Transverse colon (tissue), 4 donors: ENCODE measurements at regions not wholly inside any gene's neighbourhood (a gene's known extent, or its start where the extent isn't known, plus 50 kb on each side); places are given as distances from the start of the nearest gene placed in this dataset.

Experiments used
- DNase-seq: peaks from one replicate; pipeline ENCODE4 v3.0.0-alpha.2; 2019
- H3K27ac ChIP-seq, 4 donors: fragments of 200-600 bp; sonication (generic); 2 replicates each; pipeline ENCODE4 v1.5.1; 2016 to 2018; ENCODE audit warnings: inconsistent platforms in 4 of 4
- H3K27me3 ChIP-seq: fragments of 200-600 bp; sonication (generic); 2 replicates; pipeline ENCODE4 v1.5.1; 2017; ENCODE audit warnings: inconsistent platforms
- H3K36me3 ChIP-seq, 4 donors: fragments of 200-600 bp; sonication (generic); 2 replicates each; pipeline ENCODE4 v1.5.1; 2017 to 2019; ENCODE audit warnings: inconsistent platforms in 4 of 4
- H3K4me1 ChIP-seq, 4 donors: fragments of 200-600 bp; sonication (generic); 2 replicates each; pipeline ENCODE4 v1.5.1; 2017 to 2020; ENCODE audit warnings: inconsistent platforms in 4 of 4
- H3K4me3 ChIP-seq, 4 donors: fragments of 200-600 bp; sonication (generic); 1 replicate in 1 of 4; 2 replicates in 3 of 4; pipeline versions ENCODE4 v1.5.1 to v1.6.1; 2017 to 2019; ENCODE audit warnings: inconsistent platforms in 4 of 4
- H3K9me3 ChIP-seq, 2 donors: fragments of 200-600 bp; sonication (generic); 2 replicates each; pipeline ENCODE4 v1.5.1; 2017 to 2019; ENCODE audit warnings: inconsistent platforms in 2 of 2
- EP300 ChIP-seq: sonication (generic); formaldehyde crosslinking; IDR thresholded peaks from one replicate; pipeline ENCODE4 v1.6.1; 2017; ENCODE audit warnings: antibody characterized with exemption, low read depth
- POLR2A ChIP-seq: fragments of 450-650 bp; IDR thresholded peaks from one replicate; pipeline ENCODE4 v1.6.1; 2016; ENCODE audit warnings: antibody characterized with exemption, mild to moderate bottlenecking, moderate library complexity
- POLR2AphosphoS5 ChIP-seq, 3 donors: sonication (generic); formaldehyde crosslinking; IDR thresholded peaks; one replicate each; pipeline ENCODE4 v1.6.1; 2016; ENCODE audit warnings: antibody characterized with exemption in 3 of 3
- WGBS, 2 donors: methylation state at CpG; one replicate each; pipeline ENCODE4 v1.1.5; 2018; ENCODE audit warnings: low coverage in 1 of 2; 5-methylcytosine and 5-hydroxymethylcytosine counted together
- in situ Hi-C, 4 donors: fragments of 200-750 bp; cut with MboI; loops; one replicate each; pipeline versions ENCODE4 v1.15.0 to v1.15.1; 2017; ENCODE audit warnings: low sequenced_read_pairs in 3 of 4, low pct_ligation_motif_present in 1 of 4, low pct_unique_long_range_greater_than_20kb in 1 of 4
- intact Hi-C: fragments of 100-400 bp; cut with DNase I; formaldehyde crosslinking; loops from one replicate; pipeline ENCODE4 v1.15.1; 2023; ENCODE audit warnings: low total_unique reads
- TF ChIP-seq, protein P1 (sequence below), 5 experiments: fragments of 200-600 bp in 3 of 5; fragments of 450-650 bp in 2 of 5; sonication (generic) in 3 of 5; IDR thresholded peaks; 1 replicate in 2 of 5; 2 replicates in 3 of 5; pipeline ENCODE4 v1.5.1; 2016 to 2017; ENCODE audit warnings: antibody characterized with exemption in 5 of 5, inconsistent platforms in 3 of 5, mild to moderate bottlenecking in 2 of 5, moderate library complexity in 1 of 5

DNA sequence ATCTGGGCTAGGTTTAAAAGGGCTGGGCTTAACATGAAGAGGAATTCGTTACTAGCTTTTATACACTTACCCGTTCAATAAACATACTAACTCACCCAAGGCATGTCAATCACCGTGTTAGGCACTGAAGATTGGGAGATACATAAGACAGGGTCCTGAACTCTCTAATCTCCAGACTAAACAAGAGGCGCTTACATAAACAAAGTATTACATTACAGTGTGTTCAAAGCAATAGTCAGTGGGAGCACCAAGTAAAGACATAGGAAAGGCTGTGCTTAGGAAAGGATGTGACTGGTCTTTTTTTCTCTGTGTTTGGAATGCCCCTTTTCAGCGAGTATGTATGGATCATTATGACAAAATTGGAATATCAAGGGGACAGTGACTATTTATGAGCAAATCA is 203.6 kb upstream of the ADRA1B start:
- Histone ChIP-seq H3K4me1 (no peaks in the 10 kb centered on the region), H3K4me3 (no peak overlapping the region), H3K27me3 (no peaks in the 10 kb centered on the region), H3K27ac (no peak overlapping the region), H3K36me3 (no peaks in the 10 kb centered on the region), H3K9me3 (no peaks in the 10 kb centered on the region)
- no peak for DNase-seq
- WGBS, 2 donors: 22 to 33% methylated on average over 5 of the region's 5 CpGs
- TF ChIP-seq, protein P1, sequence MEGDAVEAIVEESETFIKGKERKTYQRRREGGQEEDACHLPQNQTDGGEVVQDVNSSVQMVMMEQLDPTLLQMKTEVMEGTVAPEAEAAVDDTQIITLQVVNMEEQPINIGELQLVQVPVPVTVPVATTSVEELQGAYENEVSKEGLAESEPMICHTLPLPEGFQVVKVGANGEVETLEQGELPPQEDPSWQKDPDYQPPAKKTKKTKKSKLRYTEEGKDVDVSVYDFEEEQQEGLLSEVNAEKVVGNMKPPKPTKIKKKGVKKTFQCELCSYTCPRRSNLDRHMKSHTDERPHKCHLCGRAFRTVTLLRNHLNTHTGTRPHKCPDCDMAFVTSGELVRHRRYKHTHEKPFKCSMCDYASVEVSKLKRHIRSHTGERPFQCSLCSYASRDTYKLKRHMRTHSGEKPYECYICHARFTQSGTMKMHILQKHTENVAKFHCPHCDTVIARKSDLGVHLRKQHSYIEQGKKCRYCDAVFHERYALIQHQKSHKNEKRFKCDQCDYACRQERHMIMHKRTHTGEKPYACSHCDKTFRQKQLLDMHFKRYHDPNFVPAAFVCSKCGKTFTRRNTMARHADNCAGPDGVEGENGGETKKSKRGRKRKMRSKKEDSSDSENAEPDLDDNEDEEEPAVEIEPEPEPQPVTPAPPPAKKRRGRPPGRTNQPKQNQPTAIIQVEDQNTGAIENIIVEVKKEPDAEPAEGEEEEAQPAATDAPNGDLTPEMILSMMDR (IDR thresholded peaks at IDR 0.05): no peak
- TF ChIP-seq POLR2AphosphoS5 (IDR thresholded peaks at IDR 0.05): no peak
- TF ChIP-seq POLR2A: no peak
- TF ChIP-seq EP300: no peak
- intact Hi-C loops (no loop called here), in situ Hi-C loops (no loop called here)

DNA sequence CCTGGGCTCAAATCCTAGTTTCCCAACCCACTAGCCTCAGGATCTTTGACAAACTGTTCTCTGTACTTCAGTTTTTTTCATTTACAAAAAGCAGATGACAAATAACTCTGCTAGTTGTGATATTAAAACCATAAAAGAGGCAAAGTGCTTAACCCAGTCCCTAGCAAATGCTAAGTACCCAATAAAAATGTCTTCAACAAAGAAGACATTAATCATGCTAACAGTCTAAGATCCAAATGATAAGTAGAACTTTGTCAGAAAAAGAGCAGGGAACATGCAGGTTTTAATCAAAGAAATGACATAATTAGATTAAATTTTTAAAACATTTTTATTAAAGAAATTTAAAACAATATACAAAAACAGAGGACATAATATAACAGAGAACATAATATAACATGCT is 203.0 kb upstream of the ADRA1B start:
- TF ChIP-seq, protein P1 (IDR thresholded peaks at IDR 0.05): no peak
- TF ChIP-seq EP300: no peak
- no peak for TF ChIP-seq POLR2AphosphoS5 (IDR thresholded peaks at IDR 0.05)
- TF ChIP-seq POLR2A: no peak
- H3K27me3 ChIP-seq: no peaks in the 10 kb centered on the region
- DNase-seq: no peak
- no peaks in the 10 kb centered on the region for H3K9me3 ChIP-seq
- in situ Hi-C loops: no loop called here
- no peak overlapping the region for H3K4me3 ChIP-seq
- H3K27ac ChIP-seq: no peak overlapping the region
- intact Hi-C loops: no loop called here
- no peaks in the 10 kb centered on the region for H3K36me3 ChIP-seq
- H3K4me1 ChIP-seq: no peaks in the 10 kb centered on the region

DNA sequence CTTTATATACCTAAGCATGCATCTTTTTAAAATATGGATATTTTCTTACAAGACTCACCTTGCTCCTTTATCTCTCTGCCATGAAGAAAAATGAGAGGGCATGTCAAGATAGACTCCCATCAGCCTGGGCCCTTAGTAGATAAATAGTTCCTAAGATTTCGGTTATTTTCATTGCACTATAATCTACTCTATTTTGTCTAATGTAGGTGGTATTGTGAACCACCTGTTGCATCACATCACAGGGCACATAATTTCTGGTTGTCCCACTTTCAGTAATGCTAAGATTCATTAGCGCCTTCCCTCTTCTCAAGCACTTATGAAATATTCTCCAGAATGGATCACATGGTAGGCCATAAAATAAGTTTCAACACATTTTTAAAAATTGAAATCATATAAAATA is 202.5 kb upstream of the ADRA1B start:
- in situ Hi-C loops (no loop called here), intact Hi-C loops (no loop called here)
- no peaks in the 10 kb centered on the region for H3K4me1 ChIP-seq
- no peaks in the 10 kb centered on the region for H3K36me3 ChIP-seq
- WGBS, 2 donors: 90 to 96% methylated on average over 2 of the region's 2 CpGs
- no peak overlapping the region for H3K4me3 ChIP-seq
- no peak overlapping the region for H3K27ac ChIP-seq
- no peaks in the 10 kb centered on the region for H3K9me3 ChIP-seq
- no peak for DNase-seq
- TF ChIP-seq, protein P1 (IDR thresholded peaks at IDR 0.05): no peak
- no peak for TF ChIP-seq EP300
- TF ChIP-seq POLR2A: no peak
- TF ChIP-seq POLR2AphosphoS5 (IDR thresholded peaks at IDR 0.05): no peak
- H3K27me3 ChIP-seq: no peaks in the 10 kb centered on the region

DNA sequence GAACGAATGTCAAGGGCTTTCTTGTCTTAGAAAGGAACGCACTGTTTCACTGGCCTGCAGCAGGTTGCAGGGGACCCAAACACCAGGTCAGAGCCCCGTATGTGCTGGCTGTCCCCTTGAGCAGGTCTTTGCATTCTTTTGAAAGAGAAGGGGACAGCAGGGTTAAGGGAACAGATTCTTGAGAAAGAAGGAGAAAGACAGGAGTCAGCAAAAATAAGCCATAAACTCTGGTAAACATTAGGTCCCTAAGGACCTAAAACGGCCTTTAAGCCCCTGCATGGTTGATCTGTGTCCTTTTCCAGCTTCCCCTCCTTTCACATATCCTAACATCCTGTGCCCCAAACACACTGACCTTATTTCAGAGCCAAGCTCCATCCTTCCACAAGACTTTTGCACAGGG is 190.8 kb upstream of the ADRA1B start:
- no peak for DNase-seq
- Histone ChIP-seq H3K36me3 (no peaks in the 10 kb centered on the region), H3K27ac (no peak overlapping the region), H3K9me3 (no peaks in the 10 kb centered on the region), H3K27me3 (no peaks in the 10 kb centered on the region), H3K4me3 (no peak overlapping the region), H3K4me1 (no peaks in the 10 kb centered on the region)
- in situ Hi-C loops: no loop called here
- 13 to 54% methylated on average over 1 to 4 of the region's 4 CpGs for WGBS, 2 donors
- intact Hi-C loops: no loop called here
- TF ChIP-seq POLR2A: no peak
- TF ChIP-seq EP300: no peak
- no peak for TF ChIP-seq POLR2AphosphoS5 (IDR thresholded peaks at IDR 0.05)
- TF ChIP-seq, protein P1 (IDR thresholded peaks at IDR 0.05): no peak
